IPS-NIHi7 (cell line): ENCODE measurements at regions not wholly inside any gene's neighbourhood (a gene's known extent, or its start where the extent isn't known, plus 50 kb on each side); places are given as distances from the start of the nearest gene placed in this dataset.

ENCODE experiments used
- DNase-seq: peaks from one replicate; pipeline ENCODE4 v3.0.0; 2012; ENCODE audit warnings: mixed read lengths; ENCODE audit errors: extremely low spot score

DNA sequence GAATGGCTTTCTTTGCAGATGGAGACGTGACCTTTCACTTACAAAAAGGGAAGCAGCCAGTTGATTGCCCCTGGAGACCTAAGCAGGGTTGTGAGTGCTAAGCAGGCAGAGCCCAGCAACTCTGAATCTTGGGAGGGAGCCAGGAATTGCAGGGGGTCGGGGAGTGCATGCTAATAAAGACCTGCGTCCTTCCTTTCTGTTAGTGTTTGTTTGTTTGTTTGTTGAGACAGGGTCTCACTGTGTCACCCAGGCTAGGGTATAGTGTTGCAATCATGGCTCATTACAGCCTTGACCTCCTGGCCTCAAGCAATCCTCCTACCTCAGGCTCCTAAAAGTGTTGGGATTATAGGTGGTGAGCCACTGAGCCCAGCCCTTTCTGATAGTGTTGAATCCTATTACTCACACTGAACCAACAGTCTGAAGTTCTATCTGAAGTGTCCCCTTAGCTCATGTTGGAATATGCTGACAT, 137.4 kb downstream of the CEP135 start:
- peak; percentile 55 for DNase-seq

DNA sequence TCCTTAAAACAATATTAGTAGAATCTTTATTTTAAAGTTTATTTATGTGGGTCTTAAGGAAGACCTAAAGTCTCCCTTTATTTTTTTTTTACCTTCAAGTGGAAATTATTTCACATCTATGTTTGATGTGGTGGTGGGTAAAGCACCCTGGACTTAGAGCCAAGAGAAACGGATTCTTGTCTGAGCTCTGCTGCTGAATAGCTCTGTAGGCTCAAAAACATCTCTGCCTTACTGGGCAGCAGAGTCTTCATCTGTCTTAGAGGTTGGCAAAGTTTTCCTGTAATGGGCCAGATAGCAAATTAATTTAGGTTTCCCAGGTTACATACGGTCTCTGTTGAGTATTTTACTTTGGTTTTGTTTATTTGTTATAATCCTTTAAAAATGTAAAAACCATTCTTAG, 136.5 kb downstream of the CEP135 start:
- DNase-seq, result no peak

DNA sequence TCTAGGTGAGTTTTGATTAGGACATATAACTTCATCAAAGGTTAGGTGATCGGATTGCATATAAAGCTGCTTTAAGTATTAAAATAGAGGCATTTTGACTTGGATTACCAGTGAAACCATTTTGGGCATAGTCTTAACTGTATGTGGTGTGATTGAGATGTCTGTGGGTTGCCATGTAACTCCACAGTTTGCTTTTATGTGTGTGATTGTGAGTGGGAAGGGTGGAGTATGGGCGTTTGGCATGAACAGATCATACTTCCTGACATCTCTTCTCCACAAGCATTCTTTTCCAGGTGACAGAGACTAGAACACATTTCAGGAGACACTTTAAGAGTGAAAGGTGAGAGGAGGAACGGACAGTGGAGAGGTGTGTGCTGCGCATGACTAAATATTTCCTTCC, 136.1 kb downstream of the CEP135 start:
- DNase-seq, result no peak
